Osteocyte (in vitro differentiated cells): ENCODE measurements at regions not wholly inside any gene's neighbourhood (a gene's known extent, or its start where the extent isn't known, plus 50 kb on each side); places are given as distances from the start of the nearest gene placed in this dataset.

Experiments used
- DNase-seq: peaks from one replicate; pipeline ENCODE4 v3.0.0; 2021; ENCODE audit warnings: mixed read lengths; ENCODE audit not compliant: unreplicated experiment; ENCODE audit errors: extremely low spot score
- H3K27ac Mint-ChIP-seq: one replicate; pipeline ENCODE4 v1.8.0; 2021; ENCODE audit warnings: mild to moderate bottlenecking, mixed read lengths; ENCODE audit not compliant: unreplicated experiment
- H3K27me3 Mint-ChIP-seq: one replicate; pipeline ENCODE4 v1.8.0; 2021; ENCODE audit warnings: mixed read lengths; ENCODE audit not compliant: unreplicated experiment
- H3K36me3 Mint-ChIP-seq: one replicate; pipeline ENCODE4 v1.8.0; 2021; ENCODE audit warnings: mixed read lengths; ENCODE audit not compliant: unreplicated experiment
- H3K4me1 Mint-ChIP-seq: one replicate; pipeline ENCODE4 v1.8.0; 2021; ENCODE audit warnings: mixed read lengths; ENCODE audit not compliant: unreplicated experiment
- H3K4me3 Mint-ChIP-seq: one replicate; pipeline ENCODE4 v1.8.0; 2021; ENCODE audit warnings: mild to moderate bottlenecking, moderate library complexity, mixed read lengths; ENCODE audit not compliant: unreplicated experiment
- H3K9me3 Mint-ChIP-seq: one replicate; pipeline ENCODE4 v1.8.0; 2021; ENCODE audit warnings: mixed read lengths; ENCODE audit not compliant: unreplicated experiment
- CTCF ChIP-seq: fragments of 200-600 bp; sonication (generic); IDR thresholded peaks from 2 replicates; pipeline ENCODE4 v1.5.0; 2021; ENCODE audit warnings: antibody characterized with exemption, mild to moderate bottlenecking, moderate library complexity

- no peak overlapping the region for H3K27ac Mint-ChIP-seq
- no peak for TF ChIP-seq CTCF
- H3K4me1 Mint-ChIP-seq: no peaks in the 10 kb centered on the region
- peaks cover 35% of the 10 kb centered on the region for H3K9me3 Mint-ChIP-seq
- no peaks in the 10 kb centered on the region for H3K36me3 Mint-ChIP-seq
- no peak overlapping the region for H3K4me3 Mint-ChIP-seq
- DNase-seq: no peak
- H3K27me3 Mint-ChIP-seq: peaks cover 4% of the 10 kb centered on the region
Measured at GRCh38 chrX:40423299-40423698, 157.5 kb upstream of the ATP6AP2 start.

- H3K4me1 Mint-ChIP-seq: no peaks in the 10 kb centered on the region
- DNase-seq: no peak
- no peaks in the 10 kb centered on the region for H3K36me3 Mint-ChIP-seq
- no peak overlapping the region for H3K4me3 Mint-ChIP-seq
- TF ChIP-seq CTCF: no peak
- H3K27ac Mint-ChIP-seq: no peak overlapping the region
- peaks cover 42% of the 10 kb centered on the region for H3K9me3 Mint-ChIP-seq
- H3K27me3 Mint-ChIP-seq: peaks cover 4% of the 10 kb centered on the region
Measured at GRCh38 chrX:40422021-40422420, 158.7 kb upstream of the ATP6AP2 start.

GRCh38 chrX:40420899-40421729 is 159.7 kb upstream of the ATP6AP2 start:
- H3K4me3 Mint-ChIP-seq: no peak overlapping the region
- H3K27ac Mint-ChIP-seq: no peak overlapping the region
- no peak for TF ChIP-seq CTCF
- no peak for DNase-seq
- no peaks in the 10 kb centered on the region for H3K36me3 Mint-ChIP-seq
- H3K4me1 Mint-ChIP-seq: no peaks in the 10 kb centered on the region
- H3K27me3 Mint-ChIP-seq: peaks cover 4% of the 10 kb centered on the region
- peaks cover 40% of the 10 kb centered on the region for H3K9me3 Mint-ChIP-seq

GRCh38 chrX:40418813-40419195 is 162.0 kb upstream of the ATP6AP2 start:
- no peak overlapping the region for H3K4me3 Mint-ChIP-seq
- H3K4me1 Mint-ChIP-seq: no peaks in the 10 kb centered on the region

More at GRCh38 chrX:40418813-40419195, 162.0 kb upstream of the ATP6AP2 start:
- peaks cover 19% of the 10 kb centered on the region for H3K9me3 Mint-ChIP-seq
- no peak for DNase-seq
- no peaks in the 10 kb centered on the region for H3K36me3 Mint-ChIP-seq
- no peak for TF ChIP-seq CTCF
- H3K27ac Mint-ChIP-seq: no peak overlapping the region
- peaks cover 12% of the 10 kb centered on the region for H3K27me3 Mint-ChIP-seq
